ENCODE measurements at regions not wholly inside any gene's neighbourhood (a gene's known extent, or its start where the extent isn't known, plus 50 kb on each side); places are given as distances from the start of the nearest gene placed in this dataset.

GRCh38 chr14:40452674-40453073, 1020.4 kb upstream of the FBXO33 start:
- Histone ChIP-seq H3K27me3 (ENCODE audit: control insufficient read depth, insufficient read depth, low read length) (no peaks in the 10 kb centered on the region), H3K4me1 (ENCODE audit: control insufficient read depth, insufficient read depth, low read length) (no peaks in the 10 kb centered on the region), H3K27ac (ENCODE audit: low read length) (no peak overlapping the region), H3K4me3 (ENCODE audit: low read depth in 2 of 2, low read length in 2 of 2) (no peak overlapping the region), H3K9me3 (ENCODE audit: control insufficient read depth, insufficient read depth, low read depth, low read length) (no peaks in the 10 kb centered on the region), H3K36me3 (ENCODE audit: control insufficient read depth, insufficient read depth, low read length) (no peaks in the 10 kb centered on the region)
- TF ChIP-seq CTCF (IDR thresholded peaks at IDR 0.05): no peak
- TF ChIP-seq POLR2AphosphoS5 (IDR thresholded peaks at IDR 0.05; ENCODE audit: low read depth, low read length): no peak
- TF ChIP-seq REST (IDR thresholded peaks at IDR 0.05; ENCODE audit: insufficient read depth in 1 of 2, low read depth in 2 of 2, low read length in 1 of 2): no peak
- no peak for TF ChIP-seq TCF7L2 (IDR thresholded peaks at IDR 0.05; ENCODE audit: low read depth, low read length)
- TF ChIP-seq SIN3A (IDR thresholded peaks at IDR 0.05; ENCODE audit: borderline replicate concordance, insufficient read depth, low read depth, low read length): no peak
- no peak for DNase-seq (ENCODE audit: low read depth, low spot score)
- CTCF ChIA-PET: no interaction called here
- no TSS peak for BruUV-seq (replicated peaks)
- no peak for ATAC-seq
- in situ Hi-C loops (cut with HindIII; ENCODE audit: low pct_unique_long_range_greater_than_20kb, low sequenced_read_pairs): no loop called here
- POLR2A ChIA-PET: no interaction called here
- intact Hi-C loops (cut with micrococcal nuclease; ENCODE audit: unreplicated experiment): no loop called here

- no TSS peak for BruUV-seq (replicated peaks)
- in situ Hi-C loops (cut with HindIII; ENCODE audit: low pct_unique_long_range_greater_than_20kb, low sequenced_read_pairs): no loop called here
- Histone ChIP-seq H3K4me3 (ENCODE audit: low read depth in 2 of 2, low read length in 2 of 2) (no peak overlapping the region), H3K36me3 (ENCODE audit: control insufficient read depth, insufficient read depth, low read length) (no peaks in the 10 kb centered on the region), H3K27me3 (ENCODE audit: control insufficient read depth, insufficient read depth, low read length) (no peaks in the 10 kb centered on the region), H3K27ac (ENCODE audit: low read length) (no peak overlapping the region), H3K9me3 (ENCODE audit: control insufficient read depth, insufficient read depth, low read depth, low read length) (no peaks in the 10 kb centered on the region), H3K4me1 (ENCODE audit: control insufficient read depth, insufficient read depth, low read length) (no peaks in the 10 kb centered on the region)
- no peak for DNase-seq (ENCODE audit: low read depth, low spot score)
- intact Hi-C loops (cut with micrococcal nuclease; ENCODE audit: unreplicated experiment): no loop called here
- ChIA-PET CTCF (no interaction called here), POLR2A (interaction anchor here (0.6 kb wide), 1 partner anchor 46 kb away, joined by 3 read pairs; no protein-coding TSS in a partner anchor)
- no peak for TF ChIP-seq REST (IDR thresholded peaks at IDR 0.05; ENCODE audit: insufficient read depth in 1 of 2, low read depth in 2 of 2, low read length in 1 of 2)
- no peak for TF ChIP-seq CTCF (IDR thresholded peaks at IDR 0.05)
- TF ChIP-seq SIN3A (IDR thresholded peaks at IDR 0.05; ENCODE audit: borderline replicate concordance, insufficient read depth, low read depth, low read length): no peak
- TF ChIP-seq POLR2AphosphoS5 (IDR thresholded peaks at IDR 0.05; ENCODE audit: low read depth, low read length): no peak
- no peak for ATAC-seq
Measured at GRCh38 chr14:40447017-40447416, 1014.8 kb upstream of the FBXO33 start.

All from Panc1 (cell line).